GM06990 (cell line): ENCODE measurements at regions not wholly inside any gene's neighbourhood (a gene's known extent, or its start where the extent isn't known, plus 50 kb on each side); places are given as distances from the start of the nearest gene placed in this dataset.

Experiments
- DNase-seq: peaks from one replicate; pipeline ENCODE4 v3.0.0-alpha.2; 2011; ENCODE audit not compliant: insufficient read length; ENCODE audit errors: extremely low read depth
- H3K27me3 ChIP-seq: replicated peaks from 2 replicates; pipeline ENCODE4 v1.6.0; 2011; ENCODE audit warnings: low read length; ENCODE audit not compliant: control insufficient read depth, insufficient read depth
- H3K36me3 ChIP-seq: 2 replicates; pipeline ENCODE4 v1.5.1; 2011; ENCODE audit warnings: low read length; ENCODE audit not compliant: control insufficient read depth, insufficient read depth
- H3K4me3 ChIP-seq: replicated peaks from 2 replicates; pipeline ENCODE4 v1.5.1; 2011; ENCODE audit warnings: low read depth, mild to moderate bottlenecking, control low read depth, low read length
- TF ChIP-seq, protein P1 (sequence below): IDR thresholded peaks from 2 replicates; pipeline ENCODE4 v1.5.1; 2011; ENCODE audit warnings: low read length, control low read depth, mild to moderate bottlenecking, inconsistent platforms; ENCODE audit not compliant: insufficient read depth, poor library complexity, severe bottlenecking

GRCh38 chr1:194209920-194210319, 1023.5 kb upstream of the B3GALT2 start:
- no peak for DNase-seq
- H3K4me3 ChIP-seq: no peak overlapping the region
- no peaks in the 10 kb centered on the region for H3K27me3 ChIP-seq
- TF ChIP-seq, protein P1, sequence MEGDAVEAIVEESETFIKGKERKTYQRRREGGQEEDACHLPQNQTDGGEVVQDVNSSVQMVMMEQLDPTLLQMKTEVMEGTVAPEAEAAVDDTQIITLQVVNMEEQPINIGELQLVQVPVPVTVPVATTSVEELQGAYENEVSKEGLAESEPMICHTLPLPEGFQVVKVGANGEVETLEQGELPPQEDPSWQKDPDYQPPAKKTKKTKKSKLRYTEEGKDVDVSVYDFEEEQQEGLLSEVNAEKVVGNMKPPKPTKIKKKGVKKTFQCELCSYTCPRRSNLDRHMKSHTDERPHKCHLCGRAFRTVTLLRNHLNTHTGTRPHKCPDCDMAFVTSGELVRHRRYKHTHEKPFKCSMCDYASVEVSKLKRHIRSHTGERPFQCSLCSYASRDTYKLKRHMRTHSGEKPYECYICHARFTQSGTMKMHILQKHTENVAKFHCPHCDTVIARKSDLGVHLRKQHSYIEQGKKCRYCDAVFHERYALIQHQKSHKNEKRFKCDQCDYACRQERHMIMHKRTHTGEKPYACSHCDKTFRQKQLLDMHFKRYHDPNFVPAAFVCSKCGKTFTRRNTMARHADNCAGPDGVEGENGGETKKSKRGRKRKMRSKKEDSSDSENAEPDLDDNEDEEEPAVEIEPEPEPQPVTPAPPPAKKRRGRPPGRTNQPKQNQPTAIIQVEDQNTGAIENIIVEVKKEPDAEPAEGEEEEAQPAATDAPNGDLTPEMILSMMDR: no peak
- H3K36me3 ChIP-seq: no peaks in the 10 kb centered on the region

- no peak overlapping the region for H3K4me3 ChIP-seq
- TF ChIP-seq, protein P1: no peak
Observed at GRCh38 chr1:194208674-194209073, 1022.3 kb upstream of the B3GALT2 start.

GRCh38 chr1:194196562-194196961, 1010.1 kb upstream of the B3GALT2 start:
- no peaks in the 10 kb centered on the region for H3K36me3 ChIP-seq
- TF ChIP-seq, protein P1: no peak
- H3K4me3 ChIP-seq: no peak overlapping the region
- H3K27me3 ChIP-seq: no peaks in the 10 kb centered on the region
- no peak for DNase-seq

More at GRCh38 chr1:194208674-194209073, 1022.3 kb upstream of the B3GALT2 start:
- no peak for DNase-seq
- Histone ChIP-seq H3K36me3 (no peaks in the 10 kb centered on the region), H3K27me3 (no peaks in the 10 kb centered on the region)

DNA sequence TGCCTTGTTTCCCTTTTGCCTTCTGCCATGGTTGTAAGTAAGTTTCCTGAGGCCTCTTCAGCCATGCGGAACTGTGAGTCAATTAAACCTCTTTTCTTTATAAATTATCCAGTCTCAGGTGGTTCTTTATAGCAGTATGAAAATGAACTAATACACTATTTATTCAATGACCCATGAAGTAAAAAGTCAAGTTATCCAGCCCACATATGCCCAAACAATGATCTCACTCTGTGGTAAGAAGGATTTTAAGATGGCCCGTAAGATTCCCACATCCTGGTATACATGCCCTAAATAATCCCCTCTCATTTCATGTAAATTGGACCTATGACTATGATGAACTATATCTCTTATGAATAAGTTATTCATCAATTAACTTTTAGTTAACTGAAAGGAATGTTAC, 1008.3 kb upstream of the B3GALT2 start:
- no peak for DNase-seq
- Histone ChIP-seq H3K36me3 (no peaks in the 10 kb centered on the region), H3K4me3 (no peak overlapping the region), H3K27me3 (no peaks in the 10 kb centered on the region)
- TF ChIP-seq, protein P1: no peak

- Histone ChIP-seq H3K36me3 (no peaks in the 10 kb centered on the region), H3K4me3 (no peak overlapping the region), H3K27me3 (no peaks in the 10 kb centered on the region)
- no peak for DNase-seq
- TF ChIP-seq, protein P1: no peak
Observed at GRCh38 chr1:194184974-194185373, 998.6 kb upstream of the B3GALT2 start.

DNA sequence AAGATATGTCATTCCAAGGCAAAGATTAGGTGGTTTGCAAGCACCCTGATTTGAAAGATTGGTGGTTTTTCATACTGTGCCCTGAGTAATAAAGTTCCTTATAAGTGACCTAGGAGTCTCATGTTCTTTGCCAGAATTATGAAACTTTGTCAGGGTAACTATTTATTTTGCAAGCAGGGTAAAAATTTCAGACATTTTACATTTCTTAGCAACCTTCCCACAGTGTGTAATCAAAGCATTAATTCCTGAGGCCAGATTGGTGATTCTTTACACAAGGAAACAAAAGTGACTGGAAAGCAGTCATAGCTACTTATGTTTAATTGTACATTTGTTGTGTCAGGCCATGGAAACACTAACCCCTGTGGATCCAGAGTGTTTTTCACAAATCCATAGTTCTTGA, 998.0 kb upstream of the B3GALT2 start:
- Histone ChIP-seq H3K4me3 (no peak overlapping the region), H3K27me3 (no peaks in the 10 kb centered on the region), H3K36me3 (no peaks in the 10 kb centered on the region)
- TF ChIP-seq, protein P1: no peak
- DNase-seq: no peak
